HPDE6-E6E7 (cell line): ENCODE measurements at regions not wholly inside any gene's neighbourhood (a gene's known extent, or its start where the extent isn't known, plus 50 kb on each side); places are given as distances from the start of the nearest gene placed in this dataset.
"Not testable (repeated sequence)": the region's sequence is repeated elsewhere in the genome, so short reads cannot be mapped to it uniquely, and the experiment has no call there.

Source experiments
- DNase-seq: peaks from one replicate; pipeline ENCODE4 v3.0.0; 2011; ENCODE audit warnings: missing footprints; ENCODE audit errors: extremely low spot score

- no peak for DNase-seq
Observed at GRCh38 chr10:101280511-101280910, 51.2 kb upstream of the LBX1 start.

- DNase-seq = not testable (repeated sequence)
Observed at GRCh38 chr10:101280921-101281320, 51.7 kb upstream of the LBX1 start.

GRCh38 chr10:101282947-101283346 is 53.7 kb upstream of the LBX1 start:
- no peak for DNase-seq

GRCh38 chr10:101283762-101284100 is 54.5 kb upstream of the LBX1 start:
- DNase-seq = no peak

GRCh38 chr10:101284101-101284743 is 55.0 kb upstream of the LBX1 start:
- no peak for DNase-seq

- no peak for DNase-seq
Observed at GRCh38 chr10:101284744-101285463, 55.6 kb upstream of the LBX1 start.

GRCh38 chr10:101285519-101286070 is 56.3 kb upstream of the LBX1 start:
- no peak for DNase-seq

- no peak for DNase-seq
Observed at GRCh38 chr10:101286248-101287046, 57.2 kb upstream of the LBX1 start.

- DNase-seq = no peak
Observed at GRCh38 chr10:101287183-101287996, 58.1 kb upstream of the LBX1 start.

- no peak for DNase-seq
Observed at GRCh38 chr10:101287997-101288635, 58.9 kb upstream of the LBX1 start.

GRCh38 chr10:101289541-101289940 is 60.3 kb upstream of the LBX1 start:
- no peak for DNase-seq

- DNase-seq = no peak
Observed at GRCh38 chr10:101290431-101290830, 61.2 kb upstream of the LBX1 start.

- DNase-seq = no peak
Observed at GRCh38 chr10:101290881-101291280, 61.6 kb upstream of the LBX1 start.

- DNase-seq = no peak
Observed at GRCh38 chr10:101291331-101292193, 62.3 kb upstream of the LBX1 start.

- no peak for DNase-seq
Observed at GRCh38 chr10:101292194-101293006, 61.6 kb upstream of the BTRC start.

GRCh38 chr10:101293007-101293723 is 60.8 kb upstream of the BTRC start:
- no peak for DNase-seq

- DNase-seq = no peak
Observed at GRCh38 chr10:101294109-101294508, 59.9 kb upstream of the BTRC start.

- DNase-seq = no peak
Observed at GRCh38 chr10:101295261-101295660, 58.7 kb upstream of the BTRC start.
